Germinal center (tissue), 1 donor: ENCODE measurements at regions not wholly inside any gene's neighbourhood (a gene's known extent, or its start where the extent isn't known, plus 50 kb on each side); places are given as distances from the start of the nearest gene placed in this dataset.
"Not testable (repeated sequence)": the region's sequence is repeated elsewhere in the genome, so short reads cannot be mapped to it uniquely, and the experiment has no call there.

ENCODE experiments used
- DNase-seq: peaks from one replicate; pipeline ENCODE4 v3.0.0; 2012; ENCODE audit warnings: mixed read lengths, low spot score

DNA sequence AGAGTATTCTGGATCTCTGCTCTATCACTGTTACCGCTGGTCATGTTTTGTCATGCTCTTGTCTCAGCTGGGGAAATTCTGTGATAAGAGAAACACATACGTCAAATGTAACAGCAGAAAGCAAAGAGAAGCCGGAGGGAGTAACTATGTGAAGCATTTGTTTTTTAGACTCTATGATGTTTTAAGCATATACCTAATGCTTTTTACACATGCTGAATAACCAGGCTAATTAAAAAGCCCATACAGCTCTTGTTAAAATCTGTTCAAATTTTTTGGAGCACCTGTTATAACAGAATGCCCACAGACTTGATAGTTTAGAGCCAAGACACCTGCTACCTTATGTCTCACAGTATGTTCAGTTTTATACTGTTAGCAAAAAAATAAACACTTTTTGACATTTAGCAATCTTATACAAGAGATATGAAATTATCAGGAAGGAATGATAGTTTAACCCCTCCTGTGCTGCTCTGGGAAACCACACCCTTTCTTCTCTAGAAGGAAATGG is 92.3 kb upstream of the TANK start:
- no peak for DNase-seq

DNA sequence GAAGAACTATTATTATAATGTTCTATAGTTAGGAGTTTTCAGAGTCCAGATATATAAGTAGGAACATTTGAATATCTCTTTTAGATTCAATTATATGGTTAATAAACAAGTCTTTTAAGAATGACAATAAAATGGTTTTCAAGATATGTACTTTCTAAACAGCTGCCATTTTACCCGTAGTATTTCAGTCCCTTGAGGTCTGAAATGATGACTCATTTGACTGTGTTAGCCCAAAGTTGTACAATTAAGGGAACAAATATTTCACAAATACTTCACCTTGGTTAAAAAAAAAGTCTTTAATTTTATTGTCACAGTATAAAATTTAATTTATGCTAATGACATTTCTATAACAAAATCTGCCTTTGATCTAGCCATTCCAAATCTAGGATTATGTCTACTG is 91.6 kb upstream of the TANK start:
- no peak for DNase-seq

DNA sequence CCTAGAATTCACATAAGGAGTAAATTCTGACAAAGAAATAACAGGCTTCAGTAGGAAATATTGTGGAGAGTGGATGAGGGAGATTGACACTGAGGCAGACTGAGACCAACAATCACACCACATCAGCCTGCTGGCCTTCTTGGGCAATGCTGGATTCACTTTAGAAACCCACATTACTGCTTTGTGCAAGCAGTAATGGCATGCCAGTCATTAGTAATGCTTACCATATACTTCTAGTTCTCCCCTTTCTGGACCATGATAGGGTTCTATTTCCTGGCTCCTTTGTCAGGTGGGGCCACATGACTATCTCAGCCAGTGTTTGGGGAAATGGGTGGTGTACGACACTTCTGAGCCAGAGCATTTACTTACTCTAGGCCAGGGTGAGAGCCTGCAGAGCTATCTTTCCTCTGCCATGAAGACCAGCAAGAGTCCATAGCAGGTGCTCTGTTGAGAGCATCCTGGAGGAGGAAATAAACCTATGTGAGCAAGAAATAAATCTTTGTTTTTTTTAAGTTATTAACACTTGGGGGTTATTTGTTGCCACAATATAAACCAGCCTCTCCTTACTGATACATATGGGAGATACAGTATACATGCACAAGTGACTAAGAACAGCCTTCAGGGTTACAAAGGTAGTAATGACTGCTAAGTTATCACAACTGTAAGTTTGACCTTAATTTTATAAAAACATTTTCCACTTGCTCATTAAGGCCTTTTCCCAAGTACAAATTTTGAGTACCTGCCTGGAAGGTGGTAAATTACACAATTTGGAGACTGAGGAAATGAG is 89.3 kb upstream of the TANK start:
- no peak for DNase-seq

DNA sequence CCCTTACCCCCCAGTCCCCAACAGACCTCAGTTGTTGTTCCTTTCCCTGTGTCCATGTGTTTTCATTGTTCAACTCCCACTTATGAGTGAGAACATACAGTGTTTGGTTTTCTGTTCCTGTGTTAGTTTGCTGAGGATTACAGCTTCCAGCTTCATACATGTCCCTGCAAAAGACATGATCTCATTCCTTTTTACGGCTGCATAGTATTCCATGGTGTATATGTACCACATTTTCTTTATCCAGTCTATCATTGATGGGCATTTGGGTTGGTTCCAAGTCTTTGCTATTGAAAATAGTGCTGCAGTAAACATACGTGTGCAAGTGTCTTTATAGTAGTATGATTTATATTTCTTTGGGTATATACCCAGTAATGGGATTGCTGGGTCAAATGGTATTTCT is 87.8 kb upstream of the TANK start:
- DNase-seq = not testable (repeated sequence)

DNA sequence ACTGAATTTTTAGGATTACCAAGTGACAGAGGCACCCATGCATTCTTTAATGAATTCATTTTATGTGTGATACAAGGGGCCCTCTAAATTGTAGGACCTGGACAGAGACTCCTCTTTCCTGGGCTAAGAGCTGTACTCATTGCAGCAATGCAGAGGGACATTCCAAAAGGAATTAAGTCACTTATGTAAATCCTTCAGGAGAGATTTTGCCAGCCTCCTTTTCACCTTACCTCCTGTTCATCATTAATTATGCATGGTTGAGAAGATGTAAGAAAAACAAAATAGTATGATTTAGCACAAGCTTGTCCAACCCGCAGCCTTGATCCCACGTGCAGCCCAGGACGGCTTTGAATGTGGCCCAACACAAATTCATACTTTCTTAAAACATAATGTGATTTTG is 84.5 kb upstream of the TANK start:
- DNase-seq = no peak

DNA sequence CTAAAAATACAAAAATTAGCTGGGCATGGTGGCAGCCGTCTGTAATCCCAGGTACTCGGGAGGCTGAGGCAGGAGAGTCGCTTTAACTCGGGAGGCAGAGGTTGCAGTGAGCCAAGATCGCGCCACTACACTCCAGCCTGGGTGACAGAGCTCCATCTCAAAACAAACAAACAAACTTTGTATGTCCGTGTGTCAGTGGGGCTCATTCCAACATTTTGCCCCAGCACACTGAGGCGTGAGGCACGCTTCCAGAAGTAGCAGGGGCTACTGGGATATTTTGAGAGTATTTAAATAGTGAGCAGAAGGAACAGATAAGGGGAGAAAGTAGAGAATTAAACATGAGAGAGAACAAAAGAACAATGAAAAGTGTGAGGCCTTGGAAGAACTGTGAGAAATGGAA is 83.3 kb upstream of the TANK start:
- no peak for DNase-seq

DNA sequence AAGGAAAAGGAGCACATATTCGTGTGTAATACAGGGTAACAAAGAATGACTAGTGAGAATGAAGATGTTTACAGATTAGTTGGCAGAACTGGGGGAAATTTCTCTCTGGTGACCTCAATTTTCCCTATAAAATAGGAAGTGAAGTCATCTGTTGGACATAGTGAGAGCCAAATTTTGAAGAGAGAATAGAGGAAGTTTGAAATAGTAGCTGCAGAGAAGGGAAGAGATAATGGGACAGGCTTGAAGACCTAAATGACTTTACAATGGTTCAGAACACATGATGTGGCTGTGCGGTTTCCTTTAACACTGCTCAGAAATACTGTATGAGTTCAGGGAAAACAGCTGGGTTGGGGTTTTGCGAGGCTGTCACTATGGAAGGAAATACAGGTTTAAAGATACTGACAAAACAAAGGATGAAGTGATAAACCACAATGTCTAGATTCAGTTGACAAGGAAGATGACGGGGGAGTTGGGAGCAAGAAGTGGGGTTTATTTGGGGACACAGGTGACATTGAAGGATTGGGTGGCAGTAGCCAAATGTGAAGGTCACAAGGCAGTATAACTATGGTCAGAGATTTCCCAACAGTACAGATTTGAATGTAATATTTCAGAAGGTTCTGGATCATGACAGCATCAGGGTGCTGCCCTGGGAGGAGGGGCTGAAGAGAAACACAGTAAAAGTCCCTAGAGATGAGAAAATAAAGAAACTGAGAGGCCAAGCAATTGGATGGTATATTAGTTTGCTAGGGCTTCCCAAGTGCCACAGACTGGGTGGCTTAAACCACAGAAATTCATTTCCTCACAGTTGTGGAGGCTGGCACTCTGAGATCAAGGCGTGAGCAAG is 82.6 kb upstream of the TANK start:
- no peak for DNase-seq

DNA sequence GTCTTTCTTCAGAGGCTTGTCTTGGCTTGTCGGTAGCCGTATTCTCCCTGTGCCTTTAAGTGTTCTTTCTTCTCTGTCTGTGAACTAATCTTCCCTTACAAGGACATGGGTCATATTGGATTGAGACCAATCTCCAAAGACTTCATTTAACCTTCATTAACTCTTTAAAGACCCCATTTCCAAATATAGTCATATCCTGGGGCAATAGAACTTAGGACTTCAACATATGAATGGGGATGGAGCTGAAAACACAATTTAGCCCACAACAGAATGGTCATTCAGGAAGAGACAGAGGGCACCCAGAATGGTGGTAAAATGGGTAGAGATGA is 82.1 kb upstream of the TANK start:
- no peak for DNase-seq

DNA sequence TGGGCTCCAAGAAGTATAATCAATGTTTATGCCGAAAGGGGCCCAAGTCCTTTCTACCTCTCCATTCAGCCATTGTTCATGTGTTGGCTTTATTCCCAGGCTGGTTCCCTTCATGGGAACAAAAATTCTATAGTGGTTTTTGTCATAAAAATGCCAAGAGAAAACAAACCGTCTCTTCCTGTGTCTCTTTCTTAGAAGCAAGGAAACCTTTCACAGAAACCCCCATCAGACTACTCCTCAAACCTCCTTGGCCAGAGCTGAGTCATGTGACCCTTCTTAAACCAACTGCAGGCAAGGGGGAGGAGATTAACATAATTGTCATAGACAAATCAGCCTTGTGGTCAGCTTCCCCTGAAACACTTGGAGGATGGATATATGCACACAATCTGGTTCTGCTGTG is 75.1 kb upstream of the TANK start:
- no peak for DNase-seq

DNA sequence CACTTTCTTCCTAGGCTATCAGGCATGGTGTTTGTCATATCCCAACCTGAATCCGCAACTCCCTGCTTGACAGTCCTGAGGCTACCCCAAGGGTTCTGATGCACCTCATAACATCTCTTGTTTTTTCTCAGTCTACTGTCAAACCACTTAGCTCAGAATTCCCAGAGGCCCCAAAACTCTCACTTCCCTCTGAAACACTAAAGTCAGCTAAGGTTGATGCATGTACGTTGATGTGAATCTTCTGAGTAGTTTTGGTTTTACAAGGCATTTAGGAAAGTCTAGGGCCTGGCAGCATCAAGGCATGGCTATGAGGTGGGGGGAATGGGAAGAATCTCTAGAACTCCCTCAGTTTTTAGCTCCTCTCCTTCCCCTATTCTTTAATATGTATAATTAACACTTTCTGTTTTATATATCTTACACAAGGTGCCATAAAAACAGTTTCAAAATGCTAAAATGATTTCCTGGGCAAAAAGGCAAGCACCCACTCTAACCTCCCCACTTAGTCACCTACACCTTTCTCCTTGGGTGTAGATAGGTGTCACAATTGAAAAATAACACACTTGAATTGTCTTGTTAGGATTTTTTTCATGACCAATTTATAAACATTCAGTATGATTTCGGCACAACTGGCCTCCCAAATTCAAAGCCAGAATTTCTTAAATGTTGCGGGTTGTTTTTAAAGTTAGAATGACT is 71.4 kb upstream of the TANK start:
- peak; percentile 11 for DNase-seq

DNA sequence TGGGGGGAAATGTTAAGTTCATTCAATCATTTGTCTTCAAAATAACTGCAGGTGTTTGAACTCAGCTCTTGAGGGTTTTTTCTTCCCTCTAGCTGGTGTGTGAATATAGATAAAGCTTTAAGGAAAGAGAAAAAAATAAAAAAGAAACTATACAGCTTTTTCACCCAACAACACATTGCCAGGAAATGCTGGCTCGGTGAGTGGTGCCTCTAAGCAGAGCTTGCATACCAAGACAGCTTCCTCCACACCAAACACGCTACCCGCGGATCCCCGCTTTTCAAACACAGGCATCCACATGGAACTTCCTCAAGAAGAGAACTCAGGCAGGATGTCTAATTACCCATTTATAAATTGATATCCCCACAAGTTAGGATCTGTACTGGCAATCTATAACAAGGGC is 69.8 kb upstream of the TANK start:
- peak; percentile 31 for DNase-seq

DNA sequence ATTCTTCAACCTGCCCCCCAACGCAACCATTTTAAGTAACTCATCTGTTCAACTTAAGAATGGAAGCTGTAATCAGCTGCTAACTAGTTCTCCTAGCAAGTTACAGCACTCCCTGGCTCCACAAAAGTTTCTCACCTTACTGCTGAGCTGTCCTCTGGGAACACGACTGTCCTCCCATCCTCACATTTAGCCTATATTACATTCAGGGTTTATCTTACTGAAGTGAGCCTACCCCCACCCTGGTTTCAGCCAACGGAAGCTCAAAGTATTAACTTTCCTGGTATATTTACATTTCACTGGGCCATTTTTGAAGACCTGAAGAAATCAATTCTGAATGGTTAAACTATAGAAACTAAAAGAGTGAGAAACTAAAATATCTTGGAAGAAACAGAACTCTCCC is 64.9 kb upstream of the TANK start:
- DNase-seq = no peak

DNA sequence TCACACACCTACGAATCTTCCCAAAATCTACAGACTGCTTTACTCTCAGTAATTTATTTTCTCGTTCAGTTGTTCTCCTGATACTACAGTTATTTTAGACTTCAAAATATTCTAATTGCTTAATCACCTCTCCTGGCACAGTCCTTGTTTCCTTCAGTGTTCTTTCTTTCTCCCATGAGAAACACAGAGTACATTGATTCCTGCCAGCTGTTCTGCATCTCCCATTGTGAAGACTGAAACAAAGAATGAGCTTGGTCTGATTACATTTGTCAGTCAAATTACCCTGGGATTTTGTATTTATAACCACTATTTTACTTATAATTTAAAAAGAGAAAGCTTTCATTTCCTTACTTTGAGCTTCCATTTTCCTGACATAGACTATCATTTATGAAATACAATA is 63.9 kb upstream of the TANK start:
- no peak for DNase-seq

DNA sequence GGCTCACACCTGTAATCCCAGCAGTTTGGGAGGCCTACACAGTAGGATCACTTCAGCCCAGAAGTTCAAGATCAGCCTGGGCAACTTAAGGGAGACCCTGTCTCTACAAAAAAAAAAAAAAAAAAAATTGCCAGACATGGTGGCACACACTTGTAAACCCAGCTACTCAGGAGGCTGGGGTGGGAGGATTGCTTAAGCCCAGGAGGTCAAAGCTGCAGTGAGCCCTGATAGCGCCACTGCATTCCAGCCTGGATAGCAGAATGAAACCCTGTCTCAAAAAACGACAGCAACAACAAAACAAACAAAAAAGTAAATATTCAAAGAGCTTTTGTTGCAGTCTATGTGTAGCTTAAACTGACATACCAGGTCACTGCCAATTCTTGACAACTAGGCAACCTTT is 63.1 kb upstream of the TANK start:
- DNase-seq = no peak

DNA sequence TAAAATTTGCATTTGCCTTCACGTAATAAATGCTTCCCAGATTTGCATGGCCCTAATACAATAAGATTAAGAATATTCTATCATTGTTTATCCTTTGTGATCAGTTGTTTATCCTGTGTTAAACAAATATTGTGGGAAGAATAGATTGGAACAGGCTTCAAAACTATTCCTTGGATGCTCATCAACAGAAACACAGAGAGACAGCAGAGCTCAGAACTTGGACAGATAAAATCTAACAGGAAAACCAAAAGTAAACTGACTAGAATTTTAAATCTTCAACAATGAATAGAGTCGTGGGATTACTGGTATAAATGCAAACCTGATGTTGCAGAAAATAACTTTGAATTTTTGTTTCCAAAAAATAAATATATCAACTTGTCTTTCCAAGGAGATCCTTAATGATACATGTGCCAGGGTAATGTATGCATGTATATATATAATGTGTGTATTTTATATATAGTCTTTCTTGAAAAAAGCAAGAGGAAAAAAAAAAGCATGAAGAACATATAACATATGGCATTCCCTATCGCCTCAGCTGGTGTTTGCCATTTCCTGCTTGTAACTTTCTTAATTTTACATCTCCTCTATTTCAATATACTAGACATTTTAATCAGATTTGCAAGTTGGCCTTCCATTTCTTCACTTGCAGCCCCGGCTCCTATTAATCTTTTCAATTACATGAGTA is 59.9 kb upstream of the TANK start:
- DNase-seq = no peak

DNA sequence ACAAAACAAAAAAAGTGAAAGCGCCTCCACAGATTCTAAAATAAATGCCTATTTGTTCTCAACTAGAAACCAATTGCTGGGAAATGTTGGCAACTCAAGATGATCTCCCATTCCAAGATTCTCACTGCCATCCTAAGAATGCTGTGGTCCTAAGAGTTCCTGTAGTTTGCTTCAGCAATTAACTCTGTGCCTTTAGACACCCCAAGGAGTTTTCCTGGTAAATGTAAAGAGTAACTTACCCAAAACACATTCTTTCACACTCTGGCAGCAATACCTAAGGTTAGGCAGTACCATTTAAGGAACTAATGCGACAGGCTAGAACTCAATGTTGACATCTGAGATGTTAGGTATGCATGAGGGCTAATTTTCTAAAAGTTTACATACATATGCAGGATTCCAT is 58.8 kb upstream of the TANK start:
- no peak for DNase-seq

DNA sequence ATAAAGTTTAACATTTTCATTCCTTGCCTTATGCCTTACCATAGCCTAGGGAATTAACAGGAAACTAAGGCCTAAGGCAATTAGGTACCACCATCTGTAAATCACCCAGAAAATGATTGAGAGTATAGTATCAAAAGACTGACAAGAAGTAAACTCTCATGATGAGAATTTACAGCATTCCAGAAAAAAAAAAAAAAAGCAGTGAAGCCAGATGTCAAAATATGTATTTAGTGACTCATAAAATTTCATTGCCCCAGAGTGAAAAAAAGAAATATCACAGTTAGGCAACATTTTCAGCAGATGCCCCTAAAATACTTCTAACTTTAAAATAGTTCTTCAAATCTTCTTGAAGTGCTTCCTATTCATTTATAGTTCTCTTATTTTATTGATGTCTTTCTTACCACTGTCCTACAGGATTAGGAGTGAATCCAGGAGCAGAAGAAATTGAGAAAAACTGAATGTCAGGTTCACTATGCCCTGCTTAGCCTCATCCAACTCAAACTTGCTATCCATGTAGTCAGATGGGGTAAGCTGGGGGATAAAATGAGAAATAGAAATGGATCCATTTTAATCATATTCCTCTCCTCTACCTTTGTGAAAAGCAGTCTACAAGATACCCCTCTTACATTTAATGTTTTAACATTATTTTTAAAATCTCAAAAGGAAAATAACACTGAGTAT is 57.3 kb upstream of the TANK start:
- DNase-seq = no peak

DNA sequence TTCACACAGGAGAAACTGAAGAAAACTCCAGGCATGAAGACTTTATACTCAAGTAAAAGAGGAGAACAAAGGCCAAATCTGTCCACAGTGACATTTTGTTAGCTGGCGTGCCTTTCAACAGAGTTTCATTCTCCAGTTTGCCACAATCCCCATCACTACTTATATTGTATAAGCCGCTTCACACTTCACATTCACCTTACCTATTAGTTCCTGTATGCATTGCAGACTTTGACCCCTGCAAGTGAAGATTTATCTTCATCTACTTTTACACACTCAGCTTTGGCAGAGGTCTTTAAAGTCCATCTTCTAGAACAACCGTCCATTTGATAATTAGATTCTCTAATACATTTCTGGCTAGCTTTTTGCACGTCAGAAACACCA is 56.8 kb upstream of the TANK start:
- no peak for DNase-seq

DNA sequence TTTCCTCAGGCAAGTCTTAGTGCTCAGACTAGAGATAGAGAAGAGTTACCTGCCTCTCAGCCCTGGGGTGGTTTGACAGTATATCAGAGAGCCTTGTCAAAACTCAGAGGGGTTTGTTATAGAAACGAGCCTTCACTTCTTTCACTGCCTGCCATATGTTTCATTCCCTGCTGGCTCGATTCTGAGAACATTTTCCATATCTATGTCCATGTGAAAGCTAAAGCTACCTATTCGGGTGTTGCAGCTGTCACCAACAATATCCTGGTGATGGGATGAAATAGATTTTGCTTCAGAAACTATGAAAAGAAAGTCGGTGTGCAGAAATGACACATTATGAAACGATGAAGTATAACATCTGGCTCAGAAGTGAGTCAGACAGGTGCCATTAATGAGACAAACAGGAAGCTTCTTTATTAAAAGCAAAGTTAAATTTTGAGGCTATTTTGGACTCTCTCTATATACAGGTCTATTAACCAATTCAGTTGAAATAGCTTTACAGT is 56.1 kb upstream of the TANK start:
- DNase-seq = peak; percentile 24

DNA sequence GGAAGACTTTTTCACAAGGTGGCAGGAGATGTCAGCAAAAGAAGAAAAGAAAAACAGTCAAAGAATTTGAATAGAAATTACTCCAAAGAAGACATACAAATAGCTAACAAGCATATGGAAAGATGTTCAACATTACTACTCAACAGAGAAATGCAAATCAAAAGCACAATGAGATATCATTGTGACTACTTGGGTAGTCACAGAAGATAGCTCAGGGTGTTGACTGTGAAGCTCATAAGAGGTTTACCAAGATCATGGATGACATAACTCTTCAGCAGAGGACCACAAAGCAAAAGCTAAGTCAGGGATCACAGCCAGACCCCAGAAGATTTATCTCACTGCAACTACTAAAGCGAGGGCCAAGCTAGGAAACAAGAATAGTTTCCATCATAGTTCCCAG is 53.0 kb upstream of the TANK start:
- DNase-seq = no peak
